ENCODE measurements at regions not wholly inside any gene's neighbourhood (a gene's known extent, or its start where the extent isn't known, plus 50 kb on each side); places are given as distances from the start of the nearest gene placed in this dataset.

DNA sequence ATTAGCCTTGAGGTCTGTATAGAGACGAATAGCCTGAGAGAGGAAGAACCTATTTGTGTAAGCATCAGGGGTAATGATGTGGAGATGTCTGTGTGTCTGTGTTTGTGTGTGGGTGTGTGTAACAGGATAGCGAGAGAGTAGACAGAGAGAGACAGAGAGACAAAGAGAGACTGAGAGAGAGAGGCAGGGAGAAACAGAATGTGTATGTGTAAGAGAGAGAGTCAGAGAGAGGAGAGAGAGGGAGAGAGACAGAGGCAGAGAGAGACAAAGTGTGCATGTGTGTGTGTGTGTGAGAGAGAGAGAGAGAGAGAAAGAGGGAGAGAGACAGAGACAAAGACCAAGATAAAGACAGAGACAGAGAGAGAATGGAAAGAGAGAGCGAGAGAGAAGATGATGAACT, 396.1 kb downstream of the PAX1 start:
- TF ChIP-seq, protein P1, sequence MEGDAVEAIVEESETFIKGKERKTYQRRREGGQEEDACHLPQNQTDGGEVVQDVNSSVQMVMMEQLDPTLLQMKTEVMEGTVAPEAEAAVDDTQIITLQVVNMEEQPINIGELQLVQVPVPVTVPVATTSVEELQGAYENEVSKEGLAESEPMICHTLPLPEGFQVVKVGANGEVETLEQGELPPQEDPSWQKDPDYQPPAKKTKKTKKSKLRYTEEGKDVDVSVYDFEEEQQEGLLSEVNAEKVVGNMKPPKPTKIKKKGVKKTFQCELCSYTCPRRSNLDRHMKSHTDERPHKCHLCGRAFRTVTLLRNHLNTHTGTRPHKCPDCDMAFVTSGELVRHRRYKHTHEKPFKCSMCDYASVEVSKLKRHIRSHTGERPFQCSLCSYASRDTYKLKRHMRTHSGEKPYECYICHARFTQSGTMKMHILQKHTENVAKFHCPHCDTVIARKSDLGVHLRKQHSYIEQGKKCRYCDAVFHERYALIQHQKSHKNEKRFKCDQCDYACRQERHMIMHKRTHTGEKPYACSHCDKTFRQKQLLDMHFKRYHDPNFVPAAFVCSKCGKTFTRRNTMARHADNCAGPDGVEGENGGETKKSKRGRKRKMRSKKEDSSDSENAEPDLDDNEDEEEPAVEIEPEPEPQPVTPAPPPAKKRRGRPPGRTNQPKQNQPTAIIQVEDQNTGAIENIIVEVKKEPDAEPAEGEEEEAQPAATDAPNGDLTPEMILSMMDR (IDR thresholded peaks at IDR 0.05; ENCODE audit: insufficient read depth, low read length): no peak
- TF ChIP-seq POLR2AphosphoS5 (IDR thresholded peaks at IDR 0.05; ENCODE audit: low read depth): no peak
- TF ChIP-seq, protein P2, sequence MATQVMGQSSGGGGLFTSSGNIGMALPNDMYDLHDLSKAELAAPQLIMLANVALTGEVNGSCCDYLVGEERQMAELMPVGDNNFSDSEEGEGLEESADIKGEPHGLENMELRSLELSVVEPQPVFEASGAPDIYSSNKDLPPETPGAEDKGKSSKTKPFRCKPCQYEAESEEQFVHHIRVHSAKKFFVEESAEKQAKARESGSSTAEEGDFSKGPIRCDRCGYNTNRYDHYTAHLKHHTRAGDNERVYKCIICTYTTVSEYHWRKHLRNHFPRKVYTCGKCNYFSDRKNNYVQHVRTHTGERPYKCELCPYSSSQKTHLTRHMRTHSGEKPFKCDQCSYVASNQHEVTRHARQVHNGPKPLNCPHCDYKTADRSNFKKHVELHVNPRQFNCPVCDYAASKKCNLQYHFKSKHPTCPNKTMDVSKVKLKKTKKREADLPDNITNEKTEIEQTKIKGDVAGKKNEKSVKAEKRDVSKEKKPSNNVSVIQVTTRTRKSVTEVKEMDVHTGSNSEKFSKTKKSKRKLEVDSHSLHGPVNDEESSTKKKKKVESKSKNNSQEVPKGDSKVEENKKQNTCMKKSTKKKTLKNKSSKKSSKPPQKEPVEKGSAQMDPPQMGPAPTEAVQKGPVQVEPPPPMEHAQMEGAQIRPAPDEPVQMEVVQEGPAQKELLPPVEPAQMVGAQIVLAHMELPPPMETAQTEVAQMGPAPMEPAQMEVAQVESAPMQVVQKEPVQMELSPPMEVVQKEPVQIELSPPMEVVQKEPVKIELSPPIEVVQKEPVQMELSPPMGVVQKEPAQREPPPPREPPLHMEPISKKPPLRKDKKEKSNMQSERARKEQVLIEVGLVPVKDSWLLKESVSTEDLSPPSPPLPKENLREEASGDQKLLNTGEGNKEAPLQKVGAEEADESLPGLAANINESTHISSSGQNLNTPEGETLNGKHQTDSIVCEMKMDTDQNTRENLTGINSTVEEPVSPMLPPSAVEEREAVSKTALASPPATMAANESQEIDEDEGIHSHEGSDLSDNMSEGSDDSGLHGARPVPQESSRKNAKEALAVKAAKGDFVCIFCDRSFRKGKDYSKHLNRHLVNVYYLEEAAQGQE (IDR thresholded peaks at IDR 0.05; ENCODE audit: insufficient replicate concordance, low read depth): no peak

Measured in HL-60 (cell line).